Endothelial cell of umbilical vein (primary cell): ENCODE measurements at regions not wholly inside any gene's neighbourhood (a gene's known extent, or its start where the extent isn't known, plus 50 kb on each side); places are given as distances from the start of the nearest gene placed in this dataset.

Experiments
- BruUV-seq: library from RNA; stranded (reverse); fragments of 400-500 nt; replicated peaks from 2 replicates; lab custom pipeline; 2021; lab: Mats Ljungman, UMichigan
- CTCF ChIA-PET: fragments of 300-600, 350-600 bp; sonication (Branson Sonifier 250); formaldehyde crosslinking; loops from one replicate; lab custom pipeline; 2021; ENCODE audit warnings: antibody characterized with exemption, inconsistent platforms; lab: Charles Lee
- POLR2A ChIA-PET: fragments of 300-600, 350-600 bp; sonication (Branson Sonifier 250); formaldehyde crosslinking; loops from one replicate; lab custom pipeline; 2021; ENCODE audit warnings: antibody characterized with exemption, inconsistent platforms; lab: Charles Lee
- DNase-seq: peaks from one replicate; pipeline ENCODE4 v3.0.0-alpha.2; 2011; ENCODE audit warnings: low read depth, low spot score
- FAIRE-seq: peaks from 2 replicates; lab custom pipeline; 2011; peaks lifted over from hg19 to GRCh38; lab: Jason Lieb, UNC
- H2AFZ ChIP-seq: 2 replicates; pipeline ENCODE4 v1.6.0; 2012; ENCODE audit warnings: low read depth, low read length, control low read depth, inconsistent platforms
- H3K27ac ChIP-seq: 2 replicates; pipeline ENCODE4 v1.5.1; 2011; ENCODE audit warnings: low read depth, mild to moderate bottlenecking, control low read depth, low read length, moderate library complexity; ENCODE audit not compliant: insufficient read depth
- H3K27me3 ChIP-seq, 2 experiments: 2 replicates each; pipeline versions ENCODE4 v1.6.0 to v1.6.1; 2011; ENCODE audit warnings: low read length in 2 of 2, mixed read lengths in 1 of 2; ENCODE audit not compliant: control insufficient read depth in 2 of 2, insufficient read depth in 2 of 2
- H3K36me3 ChIP-seq, 2 experiments: 2 replicates in 1 of 2; 3 replicates in 1 of 2; pipeline ENCODE4 v1.5.1; 2011; ENCODE audit warnings: low read length in 2 of 2, mild to moderate bottlenecking in 1 of 2, moderate library complexity in 1 of 2; ENCODE audit not compliant: control insufficient read depth in 2 of 2, insufficient read depth in 2 of 2; ENCODE audit errors: extremely low read depth in 1 of 2
- H3K4me1 ChIP-seq: 3 replicates; pipeline ENCODE4 v1.5.1; 2011; ENCODE audit warnings: mild to moderate bottlenecking, low read length; ENCODE audit not compliant: control insufficient read depth, insufficient read depth; ENCODE audit errors: extremely low read depth
- H3K4me2 ChIP-seq: 2 replicates; pipeline ENCODE4 v1.6.1; 2011; ENCODE audit warnings: low read length, control low read depth, mixed read lengths; ENCODE audit not compliant: insufficient read depth
- H3K4me3 ChIP-seq, 3 experiments: fragments of 200-600 bp in 1 of 3; sonication (generic), shearing (Covaris generic) in 1 of 3; replicated peaks in 1 of 3; 2 replicates each; pipeline ENCODE4 v1.5.1; 2011 to 2016; ENCODE audit warnings: control low read depth in 3 of 3, low read length in 3 of 3, mild to moderate bottlenecking in 2 of 3, inconsistent platforms in 1 of 3, low read depth in 1 of 3, moderate library complexity in 1 of 3; ENCODE audit not compliant: insufficient read depth in 1 of 3
- H3K79me2 ChIP-seq: 2 replicates; pipeline ENCODE4 v1.6.0; 2012; ENCODE audit warnings: low read length, inconsistent platforms; ENCODE audit not compliant: control insufficient read depth, insufficient read depth
- H3K9ac ChIP-seq: replicated peaks from 2 replicates; pipeline ENCODE3; 2011; ENCODE audit warnings: low read length, control low read depth; ENCODE audit not compliant: insufficient read depth; ENCODE audit errors: extremely low read depth
- H3K9me1 ChIP-seq: replicated peaks from 3 replicates; pipeline ENCODE4 v1.6.0; 2011; ENCODE audit warnings: mild to moderate bottlenecking, low read length; ENCODE audit not compliant: control insufficient read depth, insufficient read depth; ENCODE audit errors: extremely low read depth
- H3K9me3 ChIP-seq: replicated peaks from 2 replicates; pipeline ENCODE4 v1.5.1; 2012; ENCODE audit warnings: low read length, inconsistent platforms; ENCODE audit not compliant: control insufficient read depth, insufficient read depth
- H4K20me1 ChIP-seq: replicated peaks from 2 replicates; pipeline ENCODE3; 2011; ENCODE audit warnings: mild to moderate bottlenecking, low read length; ENCODE audit not compliant: control insufficient read depth, insufficient read depth; ENCODE audit errors: extremely low read depth
- EZH2 ChIP-seq: IDR thresholded peaks from 2 replicates; pipeline ENCODE4 v1.6.1; 2012; ENCODE audit warnings: borderline replicate concordance, low read depth, mild to moderate bottlenecking, moderate library complexity, low read length, inconsistent platforms; ENCODE audit not compliant: severe bottlenecking
- GATA2 ChIP-seq: IDR thresholded peaks from 2 replicates; pipeline ENCODE4 v1.7.0; 2011; ENCODE audit warnings: low read depth, mild to moderate bottlenecking, moderate library complexity, mixed read lengths, low read length; ENCODE audit not compliant: insufficient read length, insufficient read depth
- JUN ChIP-seq: IDR thresholded peaks from 2 replicates; pipeline ENCODE4 v1.6.1; 2011; ENCODE audit warnings: borderline replicate concordance, low read depth; ENCODE audit not compliant: insufficient read length, insufficient read depth
- MAX ChIP-seq: IDR thresholded peaks from 2 replicates; pipeline ENCODE4 v1.6.1; 2011; ENCODE audit not compliant: insufficient read depth, insufficient read length
- MYC ChIP-seq: IDR thresholded peaks from one replicate; pipeline ENCODE4 v1.6.1; 2011; ENCODE audit warnings: mild to moderate bottlenecking, low read depth, low read length
- POLR2A ChIP-seq: IDR thresholded peaks from 2 replicates; pipeline ENCODE4 v1.6.1; 2012; ENCODE audit warnings: low read depth, mild to moderate bottlenecking, control low read depth, low read length
- POLR2AphosphoS5 ChIP-seq: IDR thresholded peaks from 2 replicates; pipeline ENCODE4 v1.6.1; 2012; ENCODE audit warnings: low read depth, mild to moderate bottlenecking, control low read depth, low read length, moderate library complexity; ENCODE audit not compliant: insufficient read depth
- dilution Hi-C: fragments of 300-500 bp; cut with MboI; formaldehyde crosslinking; loops from one replicate; pipeline ENCODE4 v1.15.0; 2019; ENCODE audit warnings: low sequenced_read_pairs; ENCODE audit not compliant: extremely low pct_ligation_motif_present
- intact Hi-C: fragments of 100-400 bp; cut with micrococcal nuclease; formaldehyde crosslinking; loops from one replicate; pipeline ENCODE4 v1.10.0; 2022
- TF ChIP-seq, protein P1 (sequence below), 2 donors: IDR thresholded peaks; 1 replicate in 1 of 2; 2 replicates in 1 of 2; pipeline ENCODE4 v1.5.1; 2011; ENCODE audit warnings: low read length in 2 of 2, mild to moderate bottlenecking in 2 of 2, moderate library complexity in 2 of 2, control low read depth in 1 of 2, inconsistent platforms in 1 of 2, low read depth in 1 of 2; ENCODE audit not compliant: insufficient read depth in 1 of 2; ENCODE audit errors: extremely low read depth in 1 of 2

DNA sequence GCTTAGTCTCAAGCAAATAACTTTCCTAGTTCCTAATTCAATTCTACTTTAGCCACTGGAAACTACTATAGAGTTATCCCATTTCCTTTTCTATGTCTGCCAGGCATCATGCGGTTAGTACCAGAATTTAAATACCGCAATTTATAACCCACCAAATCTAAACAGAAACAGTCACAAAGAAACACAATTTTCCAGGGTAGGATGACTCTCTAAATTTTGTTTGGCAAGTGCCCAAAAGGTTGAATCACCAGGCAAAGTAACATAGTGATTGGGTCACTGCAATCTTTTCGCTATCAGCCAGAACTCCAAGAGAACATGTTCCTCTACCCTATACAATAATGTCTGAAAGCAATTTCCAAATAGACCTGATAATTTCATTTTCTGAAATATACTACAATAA is 240.2 kb upstream of the GRIA3 start:
- Histone ChIP-seq H3K4me3 (no peak overlapping the region), H3K9ac (no peak overlapping the region), H3K4me2 (no peak overlapping the region), H4K20me1 (no peaks in the 10 kb centered on the region), H3K9me3 (no peaks in the 10 kb centered on the region), H3K4me1 (no peaks in the 10 kb centered on the region), H2AFZ (no peak overlapping the region), H3K27me3 (no peaks in the 10 kb centered on the region), H3K79me2 (no peaks in the 10 kb centered on the region), H3K36me3 (no peaks in the 10 kb centered on the region), H3K27ac (no peak overlapping the region), H3K9me1 (no peaks in the 10 kb centered on the region)
- no TSS peak for BruUV-seq
- POLR2A ChIA-PET: no interaction called here
- no peak for FAIRE-seq
- dilution Hi-C loops (no loop called here), intact Hi-C loops (no loop called here)
- no peak for DNase-seq
- CTCF ChIA-PET: no interaction called here
- TF ChIP-seq EZH2 (no peak), POLR2AphosphoS5 (no peak)

GRCh38 chrX:122945328-122945727 is 238.8 kb upstream of the GRIA3 start:
- BruUV-seq: no TSS peak
- Histone ChIP-seq H3K27ac (no peak overlapping the region), H3K9me3 (no peaks in the 10 kb centered on the region), H3K9ac (no peak overlapping the region), H3K4me2 (no peak overlapping the region), H2AFZ (no peak overlapping the region), H3K36me3 (no peaks in the 10 kb centered on the region), H4K20me1 (no peaks in the 10 kb centered on the region), H3K9me1 (no peaks in the 10 kb centered on the region), H3K27me3 (no peaks in the 10 kb centered on the region), H3K4me3 (no peak overlapping the region), H3K4me1 (no peaks in the 10 kb centered on the region), H3K79me2 (no peaks in the 10 kb centered on the region)
- dilution Hi-C loops: no loop called here
- FAIRE-seq: no peak
- intact Hi-C loops: no loop called here
- POLR2A ChIA-PET: no interaction called here
- TF ChIP-seq JUN (no peak), MYC (no peak), MAX (no peak), POLR2A (no peak), GATA2 (no peak)
- TF ChIP-seq, protein P1, sequence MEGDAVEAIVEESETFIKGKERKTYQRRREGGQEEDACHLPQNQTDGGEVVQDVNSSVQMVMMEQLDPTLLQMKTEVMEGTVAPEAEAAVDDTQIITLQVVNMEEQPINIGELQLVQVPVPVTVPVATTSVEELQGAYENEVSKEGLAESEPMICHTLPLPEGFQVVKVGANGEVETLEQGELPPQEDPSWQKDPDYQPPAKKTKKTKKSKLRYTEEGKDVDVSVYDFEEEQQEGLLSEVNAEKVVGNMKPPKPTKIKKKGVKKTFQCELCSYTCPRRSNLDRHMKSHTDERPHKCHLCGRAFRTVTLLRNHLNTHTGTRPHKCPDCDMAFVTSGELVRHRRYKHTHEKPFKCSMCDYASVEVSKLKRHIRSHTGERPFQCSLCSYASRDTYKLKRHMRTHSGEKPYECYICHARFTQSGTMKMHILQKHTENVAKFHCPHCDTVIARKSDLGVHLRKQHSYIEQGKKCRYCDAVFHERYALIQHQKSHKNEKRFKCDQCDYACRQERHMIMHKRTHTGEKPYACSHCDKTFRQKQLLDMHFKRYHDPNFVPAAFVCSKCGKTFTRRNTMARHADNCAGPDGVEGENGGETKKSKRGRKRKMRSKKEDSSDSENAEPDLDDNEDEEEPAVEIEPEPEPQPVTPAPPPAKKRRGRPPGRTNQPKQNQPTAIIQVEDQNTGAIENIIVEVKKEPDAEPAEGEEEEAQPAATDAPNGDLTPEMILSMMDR (IDR thresholded peaks at IDR 0.05; ENCODE audit: extremely low read depth in 1 of 2, insufficient read depth in 1 of 2, low read depth in 1 of 2, low read length in 2 of 2): no peak
- DNase-seq: no peak
- CTCF ChIA-PET: no interaction called here
